ENCODE measurements at regions not wholly inside any gene's neighbourhood (a gene's known extent, or its start where the extent isn't known, plus 50 kb on each side); places are given as distances from the start of the nearest gene placed in this dataset.

DNA sequence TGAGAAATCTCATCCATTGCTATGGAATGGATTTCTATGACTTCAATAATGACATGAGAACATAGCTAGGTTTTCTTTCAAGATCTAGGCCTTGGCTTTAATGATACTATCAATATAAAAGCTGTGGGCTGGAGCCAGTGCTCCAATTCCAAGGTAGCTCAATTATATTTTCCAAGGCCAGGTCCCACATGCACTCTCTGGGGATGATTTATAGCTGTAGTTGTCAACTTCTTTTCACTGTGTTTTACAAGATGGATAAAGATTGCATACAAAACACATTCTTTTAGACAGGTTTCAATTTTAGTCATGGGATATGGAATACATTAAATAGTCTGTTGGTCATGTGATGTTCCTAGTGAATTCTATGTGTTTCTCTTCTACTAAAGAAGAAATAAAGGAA lies 156.7 kb downstream of the DCAF12L1 start:
- no peak for DNase-seq (ENCODE audit: low read depth)

DNA sequence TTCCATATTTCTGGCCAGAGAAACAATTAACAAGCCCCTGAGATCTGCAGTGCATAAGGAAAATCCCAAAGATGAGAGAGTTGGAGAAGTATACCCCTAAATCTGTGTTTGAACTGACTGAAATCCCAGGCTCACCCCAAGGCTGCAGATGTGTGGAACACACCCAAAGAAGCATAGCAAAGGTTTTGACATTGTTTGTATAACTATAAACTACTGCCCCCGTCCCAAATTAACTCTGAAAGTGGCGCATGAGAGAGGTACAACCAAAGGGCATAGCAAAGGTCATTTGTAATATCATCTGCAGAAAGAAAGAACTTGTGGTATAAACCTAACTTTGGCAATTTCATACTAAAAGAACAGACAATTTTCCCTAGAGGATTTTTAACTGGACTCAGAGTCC lies 157.9 kb downstream of the DCAF12L1 start:
- no peak for DNase-seq (ENCODE audit: low read depth)

DNA sequence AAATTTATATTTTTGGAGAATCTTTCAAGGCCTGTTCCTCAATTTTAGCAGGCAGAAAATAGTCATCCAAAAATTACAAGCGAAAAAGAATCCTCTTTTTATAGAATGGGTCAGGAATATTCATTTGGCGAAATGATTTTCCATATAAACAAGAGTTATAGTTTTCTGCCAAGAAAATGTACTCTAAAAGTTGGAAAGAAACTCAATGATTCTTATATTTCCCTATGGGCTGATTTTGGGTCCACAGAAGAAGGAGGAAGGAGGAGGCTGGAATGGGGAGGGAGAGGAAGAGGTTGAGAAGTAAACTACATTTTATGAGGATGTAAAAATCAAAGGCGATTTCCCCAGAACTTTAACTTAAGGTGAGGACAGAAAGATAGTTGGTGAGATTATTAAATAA lies 159.3 kb downstream of the DCAF12L1 start:
- DNase-seq (ENCODE audit: low read depth): peak; percentile 41

DNA sequence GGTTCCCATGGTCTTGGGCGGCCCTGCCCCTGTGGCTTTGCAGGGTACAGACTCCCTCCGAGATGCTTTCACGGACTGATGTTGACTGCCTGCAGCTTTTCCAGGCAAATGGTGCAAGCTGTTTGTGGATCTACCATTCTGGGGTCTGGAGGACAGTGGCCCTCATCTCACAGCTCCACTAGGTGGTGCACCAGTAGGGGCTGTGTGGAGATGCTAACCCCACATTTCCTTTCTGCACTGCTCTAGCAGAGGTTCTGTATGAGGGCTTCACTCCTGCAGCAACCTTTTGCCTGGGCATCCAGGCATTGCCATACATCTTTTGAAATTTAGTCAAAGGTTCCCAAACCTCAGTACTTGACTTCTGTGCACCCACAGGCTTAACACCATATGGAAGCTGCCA lies 176.1 kb downstream of the DCAF12L1 start:
- no peak for DNase-seq (ENCODE audit: low read depth)

DNA sequence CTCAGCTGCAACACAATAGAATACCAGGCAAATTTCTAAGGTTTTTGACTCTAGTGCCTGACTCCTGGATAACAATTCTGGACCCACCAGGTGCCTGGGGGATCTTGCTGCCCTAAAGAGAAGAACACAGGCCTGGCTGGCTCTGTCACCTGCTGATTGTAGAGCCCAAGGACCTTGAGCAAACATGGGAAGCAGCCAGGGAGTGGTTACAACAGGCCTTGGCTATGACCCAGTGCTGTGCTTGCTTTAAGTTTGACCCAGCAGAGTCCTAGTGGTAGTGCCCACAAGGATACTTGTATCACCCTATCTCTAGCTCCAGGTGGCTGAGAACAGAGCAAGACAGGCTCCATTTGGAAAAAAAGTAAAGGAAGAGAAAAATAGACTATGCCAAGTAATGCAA lies 176.8 kb upstream of the DCAF12L2 start:
- DNase-seq (ENCODE audit: low read depth): no peak

DNA sequence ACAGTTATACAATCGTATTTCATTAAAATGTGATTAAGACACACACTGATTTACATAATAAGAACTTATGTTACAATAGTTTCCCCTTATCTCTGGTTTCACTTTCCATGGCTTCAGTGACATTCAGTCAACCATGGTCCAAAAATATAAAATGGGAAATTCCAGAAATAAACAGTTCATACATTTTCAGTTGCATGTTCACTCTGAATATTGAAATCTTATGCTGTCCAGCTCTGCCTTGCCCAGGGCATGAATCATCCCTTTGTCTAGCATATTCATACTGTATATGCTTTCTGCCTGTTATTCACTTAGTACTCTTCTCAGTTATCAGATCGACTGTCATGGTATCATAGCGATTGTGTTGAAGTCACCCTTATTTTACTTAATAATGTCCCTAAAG lies 173.8 kb upstream of the DCAF12L2 start:
- no peak for DNase-seq (ENCODE audit: low read depth)

DNA sequence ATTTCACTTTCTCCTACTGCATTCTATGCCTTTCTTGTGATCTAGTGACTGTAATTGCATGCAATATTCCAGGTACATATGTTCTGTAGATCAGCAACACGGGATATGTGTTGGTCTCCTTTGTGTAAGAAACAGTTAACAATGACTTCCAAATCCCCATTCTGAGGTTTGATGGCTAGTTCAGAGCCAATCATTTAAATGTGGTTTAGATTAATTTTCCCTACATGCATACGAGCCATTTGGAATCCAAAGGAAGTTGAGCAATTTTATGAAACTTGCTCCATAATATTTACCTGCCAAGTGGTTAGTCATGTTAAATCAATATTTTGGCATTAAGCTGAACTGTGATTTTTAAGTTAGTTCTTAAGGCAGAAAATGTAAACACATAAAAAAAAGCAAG lies 172.8 kb upstream of the DCAF12L2 start:
- DNase-seq (ENCODE audit: low read depth): peak; percentile 57

DNA sequence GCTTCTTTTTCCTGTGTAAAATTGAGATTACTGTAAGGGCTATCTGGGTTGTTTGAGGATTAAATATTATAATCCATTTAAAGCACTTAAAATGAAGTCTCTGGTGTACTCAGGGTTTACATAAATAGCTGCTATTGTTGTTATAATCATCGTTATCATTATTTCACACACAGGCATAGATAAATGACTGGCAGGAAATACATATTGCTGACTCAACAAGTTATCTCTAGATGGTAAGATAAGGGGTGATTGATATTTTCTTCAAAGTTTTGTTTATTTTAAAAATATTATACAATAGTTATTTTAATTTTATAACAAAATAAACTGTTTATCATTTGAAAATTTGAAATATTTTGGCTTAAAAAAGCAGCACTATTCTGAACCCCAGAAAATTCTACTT lies 134.3 kb upstream of the DCAF12L2 start:
- no peak for DNase-seq (ENCODE audit: low read depth)

DNA sequence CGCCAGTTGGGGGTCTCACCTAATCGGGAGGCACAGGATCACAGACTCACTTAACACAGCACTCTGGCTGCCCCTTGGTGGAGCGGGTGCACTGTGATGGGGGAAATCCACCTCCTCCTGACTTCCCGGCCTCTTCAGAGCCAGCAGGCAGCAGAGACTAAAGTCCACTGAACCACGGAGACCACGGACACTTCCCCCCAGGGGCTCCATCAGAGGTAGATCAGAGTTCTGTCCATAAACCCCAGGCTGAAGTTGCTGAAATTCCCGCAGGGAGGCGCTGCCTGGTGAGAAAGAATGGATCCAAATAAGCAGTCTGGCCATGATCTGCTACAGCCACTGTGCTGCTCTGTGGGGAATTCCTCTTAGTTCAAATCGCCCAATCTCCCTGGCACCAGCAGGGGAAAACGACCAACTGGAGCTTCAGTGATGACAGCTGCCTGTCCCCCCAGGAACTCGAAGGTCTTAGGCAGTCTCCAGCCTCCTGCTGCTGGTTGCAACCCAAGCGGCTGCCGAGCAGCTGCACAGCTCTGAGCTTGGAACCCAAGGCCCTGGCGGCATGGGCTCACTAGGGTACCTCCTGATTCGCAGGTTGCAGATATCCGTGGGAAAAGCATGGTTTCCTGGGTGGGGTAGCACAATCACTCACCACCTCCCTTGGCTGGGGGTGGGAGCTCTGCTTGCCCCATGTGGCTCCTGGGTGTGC lies 106.9 kb upstream of the DCAF12L2 start:
- DNase-seq (ENCODE audit: low read depth): no peak

DNA sequence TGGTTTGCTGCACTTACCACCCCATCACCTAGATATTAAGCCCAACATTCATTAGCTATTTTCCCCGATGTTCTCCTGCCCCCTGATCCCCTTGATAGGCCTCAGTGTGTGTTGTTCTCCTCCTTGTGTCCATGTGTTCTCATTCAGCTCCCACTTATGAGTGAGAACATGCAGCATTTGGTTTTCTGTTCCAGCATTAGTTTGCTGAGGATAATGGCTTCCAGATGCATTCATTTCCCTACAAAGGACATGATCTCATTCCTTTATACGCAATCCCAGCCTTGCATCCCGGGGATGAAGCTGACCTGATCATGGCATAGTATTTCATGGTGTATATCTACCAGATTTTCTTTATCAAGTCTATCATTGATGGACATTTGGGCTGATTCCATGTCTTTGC lies 99.0 kb upstream of the DCAF12L2 start:
- peak; percentile 48 for DNase-seq (ENCODE audit: low read depth)

DNA sequence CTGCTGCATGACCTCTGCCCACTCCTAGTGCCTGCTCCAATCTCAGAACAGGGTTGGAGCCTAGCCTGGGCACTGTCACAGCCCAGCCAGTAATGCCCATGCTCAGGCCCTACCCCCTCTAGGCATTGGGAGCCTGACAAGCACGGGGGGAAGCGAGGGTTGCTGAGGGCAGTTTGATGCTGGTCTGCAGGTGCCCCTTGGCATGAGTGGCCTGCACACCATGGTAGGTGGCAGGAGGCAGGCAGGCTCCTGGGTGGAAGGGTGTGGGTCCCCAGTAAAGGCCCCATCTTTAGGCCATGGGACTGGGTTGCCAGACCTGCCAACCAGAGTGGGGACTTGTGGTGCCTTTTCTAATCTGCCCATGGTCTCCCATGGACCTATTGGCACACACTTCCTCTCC lies 72.1 kb upstream of the DCAF12L2 start:
- no peak for DNase-seq (ENCODE audit: low read depth)

DNA sequence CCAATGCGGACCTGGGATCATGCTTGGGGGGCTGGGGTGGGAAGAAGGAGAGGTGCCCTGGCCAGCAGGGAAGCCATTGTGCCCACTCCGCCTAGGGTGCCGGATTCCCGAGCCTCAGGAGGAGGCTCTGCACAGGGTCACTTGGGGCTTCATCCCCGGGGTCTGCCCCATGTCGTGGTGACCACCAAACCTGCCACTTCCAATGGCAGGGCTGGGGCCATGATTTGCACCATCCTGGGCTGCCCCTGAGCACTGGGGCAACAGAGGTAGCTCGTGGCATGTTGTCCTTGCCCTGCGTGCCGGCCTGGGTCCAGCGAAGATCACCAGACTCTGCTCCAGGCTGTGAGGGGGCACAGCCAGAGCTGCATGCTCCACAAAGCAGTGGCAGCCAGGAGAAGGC lies 71.4 kb upstream of the DCAF12L2 start:
- no peak for DNase-seq (ENCODE audit: low read depth)

Data from forelimb muscle (tissue), 1 donor.